ENCODE measurements at regions not wholly inside any gene's neighbourhood (a gene's known extent, or its start where the extent isn't known, plus 50 kb on each side); places are given as distances from the start of the nearest gene placed in this dataset.

- Histone ChIP-seq H3K4me1 (no peaks in the 10 kb centered on the region), H3K9me3 (no peaks in the 10 kb centered on the region), H3K27ac (no peak overlapping the region), H3K36me3 (no peaks in the 10 kb centered on the region), H3K4me3 (no peak overlapping the region), H3K27me3 (no peaks in the 10 kb centered on the region)
- whole genome bisulfite sequencing, 2 donors (ENCODE audit: low coverage in 1 of 2), result 61 to 64% methylated on average over 4 of the region's 4 CpGs
- no peak for ATAC-seq
- TF ChIP-seq CTCF (IDR thresholded peaks at IDR 0.05) (no peak), EP300 (IDR thresholded peaks at IDR 0.05) (no peak)
Measured at GRCh38 chr2:122851161-122851560, 1095.7 kb downstream of the TSN start.

GRCh38 chr2:122851972-122852531, 1096.6 kb downstream of the TSN start:
- no peaks in the 10 kb centered on the region for H3K9me3 ChIP-seq

GRCh38 chr2:122856696-122857095, 1101.2 kb downstream of the TSN start:
- no peak for TF ChIP-seq EP300 (IDR thresholded peaks at IDR 0.05)
- TF ChIP-seq POLR2A (IDR thresholded peaks at IDR 0.05), result no peak
- no peak for TF ChIP-seq CTCF (IDR thresholded peaks at IDR 0.05)
- TF ChIP-seq POLR2AphosphoS5 (IDR thresholded peaks at IDR 0.05), result no peak
- no peak for ATAC-seq
- Histone ChIP-seq H3K27me3 (no peaks in the 10 kb centered on the region), H3K27ac (no peak overlapping the region), H3K9me3 (no peaks in the 10 kb centered on the region), H3K4me1 (no peaks in the 10 kb centered on the region), H3K36me3 (no peaks in the 10 kb centered on the region), H3K4me3 (no peak overlapping the region)
- 80 to 89% methylated on average over 5 of the region's 5 CpGs for WGBS, 2 donors (ENCODE audit: low coverage in 1 of 2)

More at GRCh38 chr2:122851972-122852531, 1096.6 kb downstream of the TSN start:
- H3K4me3 ChIP-seq, result no peak overlapping the region
- TF ChIP-seq POLR2A (IDR thresholded peaks at IDR 0.05) (no peak), POLR2AphosphoS5 (IDR thresholded peaks at IDR 0.05) (no peak), EP300 (IDR thresholded peaks at IDR 0.05) (no peak), CTCF (IDR thresholded peaks at IDR 0.05) (no peak)
- no peak overlapping the region for H3K27ac ChIP-seq
- H3K27me3 ChIP-seq, result no peaks in the 10 kb centered on the region
- ATAC-seq, result no peak
- WGBS, 2 donors (ENCODE audit: low coverage in 1 of 2), result 76 to 78% methylated on average over 3 to 4 of the region's 4 CpGs
- no peaks in the 10 kb centered on the region for H3K36me3 ChIP-seq
- no peaks in the 10 kb centered on the region for H3K4me1 ChIP-seq

- no peaks in the 10 kb centered on the region for H3K4me1 ChIP-seq
- H3K36me3 ChIP-seq, result no peaks in the 10 kb centered on the region
- no peak overlapping the region for H3K27ac ChIP-seq
- H3K9me3 ChIP-seq, result no peaks in the 10 kb centered on the region
- no peak for ATAC-seq
- no peaks in the 10 kb centered on the region for H3K27me3 ChIP-seq
- TF ChIP-seq CTCF (IDR thresholded peaks at IDR 0.05) (no peak), POLR2A (IDR thresholded peaks at IDR 0.05) (no peak), EP300 (IDR thresholded peaks at IDR 0.05) (no peak), POLR2AphosphoS5 (IDR thresholded peaks at IDR 0.05) (no peak)
- H3K4me3 ChIP-seq, result no peak overlapping the region
- WGBS, 2 donors (ENCODE audit: low coverage in 1 of 2), result 77 to 100% methylated on average over 1 to 2 of the region's 2 CpGs
Measured at GRCh38 chr2:122858075-122858702, 1102.7 kb downstream of the TSN start.

GRCh38 chr2:122858813-122859212, 1103.4 kb downstream of the TSN start:
- 83 to 88% methylated on average over 5 of the region's 5 CpGs for WGBS, 2 donors (ENCODE audit: low coverage in 1 of 2)
- Histone ChIP-seq H3K4me3 (no peak overlapping the region), H3K36me3 (no peaks in the 10 kb centered on the region), H3K9me3 (no peaks in the 10 kb centered on the region), H3K4me1 (no peaks in the 10 kb centered on the region), H3K27ac (no peak overlapping the region), H3K27me3 (no peaks in the 10 kb centered on the region)
- no peak for TF ChIP-seq EP300 (IDR thresholded peaks at IDR 0.05)
- TF ChIP-seq POLR2A (IDR thresholded peaks at IDR 0.05), result no peak
- no peak for TF ChIP-seq POLR2AphosphoS5 (IDR thresholded peaks at IDR 0.05)
- TF ChIP-seq CTCF (IDR thresholded peaks at IDR 0.05), result no peak
- no peak for ATAC-seq

All from gastroesophageal sphincter (tissue), 4 donors.